Tibial nerve (tissue), 3 donors: ENCODE measurements at regions not wholly inside any gene's neighbourhood (a gene's known extent, or its start where the extent isn't known, plus 50 kb on each side); places are given as distances from the start of the nearest gene placed in this dataset.

Experiments
- CTCF ChIP-seq, 5 experiments: fragments of 200-600 bp in 3 of 5; fragments of 450-650 bp in 2 of 5; sonication (generic) in 3 of 5; IDR thresholded peaks; one replicate each; pipeline ENCODE4 v1.5.1; 2016 to 2019; ENCODE audit warnings: antibody characterized with exemption in 5 of 5, mild to moderate bottlenecking in 3 of 5, moderate library complexity in 2 of 5
- POLR2A ChIP-seq, 2 donors: fragments of 450-650 bp; IDR thresholded peaks; one replicate each; pipeline ENCODE4 v1.6.1; 2017; ENCODE audit warnings: antibody characterized with exemption in 2 of 2, mild to moderate bottlenecking in 2 of 2, moderate library complexity in 2 of 2

- TF ChIP-seq CTCF (IDR thresholded peaks at IDR 0.05) (no peak), POLR2A (IDR thresholded peaks at IDR 0.05) (no peak)
Measured at GRCh38 chr11:7168741-7168990, 79.9 kb downstream of the RBMXL2 start.
